OCI-LY1 (cell line): ENCODE measurements at regions not wholly inside any gene's neighbourhood (a gene's known extent, or its start where the extent isn't known, plus 50 kb on each side); places are given as distances from the start of the nearest gene placed in this dataset.

Experiments used
- EZH2 ChIP-seq: fragments of 200-600 bp; sonication (generic), shearing (Covaris generic); IDR thresholded peaks from 2 replicates; pipeline ENCODE4 v1.8.0; 2017; ENCODE audit warnings: borderline replicate concordance, mixed run types, mild to moderate bottlenecking, antibody characterized with exemption, low read length, moderate library complexity, mixed read lengths
- TF ChIP-seq, protein P1 (sequence below): fragments of 200-600 bp; sonication (generic), shearing (Covaris generic); IDR thresholded peaks from 2 replicates; pipeline ENCODE4 v1.5.1; 2017; ENCODE audit warnings: mild to moderate bottlenecking, antibody characterized with exemption, low read length, moderate library complexity, mixed read lengths

DNA sequence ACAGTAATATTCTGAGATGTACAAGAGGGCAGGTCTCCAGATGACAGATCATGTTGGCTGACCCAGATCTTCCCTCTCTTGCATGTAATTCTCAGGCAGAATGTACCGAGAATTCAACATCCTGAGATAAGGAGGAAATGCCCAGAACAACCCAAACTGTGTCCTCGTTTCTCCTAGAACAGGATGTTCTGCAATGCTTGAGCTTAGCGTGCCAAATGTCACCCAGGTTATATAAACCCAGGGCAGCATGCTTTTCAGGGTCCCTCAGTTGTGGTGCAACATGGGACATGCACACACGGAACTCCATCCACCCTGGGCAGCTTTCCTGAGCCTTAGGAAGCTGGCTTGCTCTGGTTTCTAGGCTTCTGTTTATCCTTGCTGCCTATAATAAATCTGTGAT is 102.1 kb upstream of the CMC1 start:
- no peak for TF ChIP-seq EZH2
- TF ChIP-seq, protein P1, sequence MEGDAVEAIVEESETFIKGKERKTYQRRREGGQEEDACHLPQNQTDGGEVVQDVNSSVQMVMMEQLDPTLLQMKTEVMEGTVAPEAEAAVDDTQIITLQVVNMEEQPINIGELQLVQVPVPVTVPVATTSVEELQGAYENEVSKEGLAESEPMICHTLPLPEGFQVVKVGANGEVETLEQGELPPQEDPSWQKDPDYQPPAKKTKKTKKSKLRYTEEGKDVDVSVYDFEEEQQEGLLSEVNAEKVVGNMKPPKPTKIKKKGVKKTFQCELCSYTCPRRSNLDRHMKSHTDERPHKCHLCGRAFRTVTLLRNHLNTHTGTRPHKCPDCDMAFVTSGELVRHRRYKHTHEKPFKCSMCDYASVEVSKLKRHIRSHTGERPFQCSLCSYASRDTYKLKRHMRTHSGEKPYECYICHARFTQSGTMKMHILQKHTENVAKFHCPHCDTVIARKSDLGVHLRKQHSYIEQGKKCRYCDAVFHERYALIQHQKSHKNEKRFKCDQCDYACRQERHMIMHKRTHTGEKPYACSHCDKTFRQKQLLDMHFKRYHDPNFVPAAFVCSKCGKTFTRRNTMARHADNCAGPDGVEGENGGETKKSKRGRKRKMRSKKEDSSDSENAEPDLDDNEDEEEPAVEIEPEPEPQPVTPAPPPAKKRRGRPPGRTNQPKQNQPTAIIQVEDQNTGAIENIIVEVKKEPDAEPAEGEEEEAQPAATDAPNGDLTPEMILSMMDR = no peak
